Mesenchymal stem cell (in vitro differentiated cells and primary cell): ENCODE measurements at regions not wholly inside any gene's neighbourhood (a gene's known extent, or its start where the extent isn't known, plus 50 kb on each side); places are given as distances from the start of the nearest gene placed in this dataset.

Source experiments
- DNase-seq: peaks from one replicate; pipeline ENCODE4 v3.0.0-alpha.2; 2013
- H2AFZ ChIP-seq: one replicate; pipeline ENCODE4 v1.6.1; 2013; ENCODE audit warnings: low read depth, mild to moderate bottlenecking, control low read depth, inconsistent platforms, low read length, moderate library complexity
- H2AK5ac ChIP-seq: 2 replicates; pipeline ENCODE4 v1.6.1; 2013; ENCODE audit warnings: low read length, moderate library complexity, mild to moderate bottlenecking, inconsistent platforms; ENCODE audit not compliant: severe bottlenecking
- H2BK120ac ChIP-seq: one replicate; pipeline ENCODE4 v1.6.1; 2013; ENCODE audit warnings: low read depth, mild to moderate bottlenecking, inconsistent platforms, low read length, moderate library complexity
- H2BK12ac ChIP-seq, 2 experiments: one replicate each; pipeline ENCODE4 v1.6.1; 2013; ENCODE audit warnings: inconsistent platforms in 2 of 2, low read length in 2 of 2, mild to moderate bottlenecking in 2 of 2, moderate library complexity in 2 of 2, control low read depth in 1 of 2
- H2BK15ac ChIP-seq: one replicate; pipeline ENCODE4 v1.6.1; 2013; ENCODE audit warnings: mild to moderate bottlenecking, low read depth, inconsistent platforms; ENCODE audit not compliant: poor library complexity, severe bottlenecking
- H2BK5ac ChIP-seq: 2 replicates; pipeline ENCODE4 v1.6.1; 2013; ENCODE audit warnings: low read depth, mild to moderate bottlenecking, low read length, control low read depth, inconsistent platforms; ENCODE audit not compliant: poor library complexity, severe bottlenecking
- H3K14ac ChIP-seq, 2 experiments: one replicate each; pipeline ENCODE4 v1.6.1; 2013; ENCODE audit warnings: inconsistent platforms in 2 of 2, low read length in 2 of 2, control low read depth in 1 of 2, mild to moderate bottlenecking in 1 of 2, moderate library complexity in 1 of 2
- H3K18ac ChIP-seq, 2 experiments: one replicate each; pipeline ENCODE4 v1.6.1; 2013; ENCODE audit warnings: inconsistent platforms in 2 of 2, low read length in 2 of 2, control low read depth in 1 of 2, low read depth in 1 of 2, mild to moderate bottlenecking in 1 of 2
- H3K23ac ChIP-seq, 2 experiments: one replicate each; pipeline ENCODE4 v1.6.1; 2013; ENCODE audit warnings: inconsistent platforms in 2 of 2, low read length in 2 of 2, mild to moderate bottlenecking in 2 of 2, moderate library complexity in 2 of 2, control low read depth in 1 of 2
- H3K27ac ChIP-seq: 2 replicates; pipeline ENCODE4 v1.5.1; 2013; ENCODE audit warnings: mild to moderate bottlenecking, moderate library complexity, low read length, control low read depth, inconsistent platforms; ENCODE audit not compliant: poor library complexity, severe bottlenecking
- H3K27me3 ChIP-seq, 2 experiments: 2 replicates each; pipeline versions ENCODE4 v1.6.1 to v1.7.0; 2013; ENCODE audit warnings: low read length in 2 of 2, mild to moderate bottlenecking in 2 of 2, moderate library complexity in 2 of 2, control low read depth in 1 of 2, inconsistent platforms in 1 of 2; ENCODE audit not compliant: control insufficient read depth in 1 of 2, insufficient read depth in 1 of 2
- H3K36me3 ChIP-seq, 2 experiments: 2 replicates each; pipeline versions ENCODE4 v1.6.1 to v1.7.0; 2013; ENCODE audit warnings: low read length in 2 of 2, control low read depth in 1 of 2, inconsistent platforms in 1 of 2, low read depth in 1 of 2, mild to moderate bottlenecking in 1 of 2; ENCODE audit not compliant: insufficient read depth in 2 of 2, control insufficient read depth in 1 of 2
- H3K4ac ChIP-seq, 2 experiments: one replicate each; pipeline ENCODE4 v1.6.1; 2013; ENCODE audit warnings: inconsistent platforms in 2 of 2, low read length in 2 of 2, mild to moderate bottlenecking in 2 of 2, moderate library complexity in 2 of 2, control low read depth in 1 of 2, low read depth in 1 of 2
- H3K4me1 ChIP-seq: 2 replicates; pipeline ENCODE4 v1.6.1; 2013; ENCODE audit warnings: low read depth, low read length, control low read depth; ENCODE audit not compliant: control insufficient read depth, insufficient read depth
- H3K4me2 ChIP-seq: 2 replicates; pipeline ENCODE4 v1.6.1; 2013; ENCODE audit warnings: low read length, mild to moderate bottlenecking, inconsistent platforms; ENCODE audit not compliant: poor library complexity, severe bottlenecking
- H3K4me3 ChIP-seq, 2 experiments: 2 replicates each; pipeline versions ENCODE4 v1.5.1 to v1.7.0; 2013; ENCODE audit warnings: low read length in 2 of 2, mild to moderate bottlenecking in 2 of 2, control low read depth in 1 of 2, low read depth in 1 of 2; ENCODE audit not compliant: insufficient read depth in 1 of 2
- H3K79me1 ChIP-seq: replicated peaks from 2 replicates; pipeline ENCODE4 v1.6.1; 2013; ENCODE audit warnings: mild to moderate bottlenecking, control low read depth, low read length, inconsistent platforms; ENCODE audit not compliant: poor library complexity, severe bottlenecking
- H3K9ac ChIP-seq: 2 replicates; pipeline ENCODE4 v1.7.0; 2013; ENCODE audit warnings: mild to moderate bottlenecking, low read length, moderate library complexity
- H3K9me3 ChIP-seq: 2 replicates; pipeline ENCODE4 v1.7.0; 2013; ENCODE audit warnings: mild to moderate bottlenecking, low read length; ENCODE audit not compliant: control insufficient read depth
- H4K8ac ChIP-seq: one replicate; pipeline ENCODE4 v1.6.1; 2013; ENCODE audit warnings: inconsistent platforms, mild to moderate bottlenecking, low read length, moderate library complexity
- H4K91ac ChIP-seq: one replicate; pipeline ENCODE4 v1.6.1; 2013; ENCODE audit warnings: mild to moderate bottlenecking, low read length, inconsistent platforms
- WGBS: methylation state at CpG from one replicate; pipeline ENCODE4 v1.1.7; 2013; ENCODE audit warnings: mixed read lengths; 5-methylcytosine and 5-hydroxymethylcytosine counted together

DNA sequence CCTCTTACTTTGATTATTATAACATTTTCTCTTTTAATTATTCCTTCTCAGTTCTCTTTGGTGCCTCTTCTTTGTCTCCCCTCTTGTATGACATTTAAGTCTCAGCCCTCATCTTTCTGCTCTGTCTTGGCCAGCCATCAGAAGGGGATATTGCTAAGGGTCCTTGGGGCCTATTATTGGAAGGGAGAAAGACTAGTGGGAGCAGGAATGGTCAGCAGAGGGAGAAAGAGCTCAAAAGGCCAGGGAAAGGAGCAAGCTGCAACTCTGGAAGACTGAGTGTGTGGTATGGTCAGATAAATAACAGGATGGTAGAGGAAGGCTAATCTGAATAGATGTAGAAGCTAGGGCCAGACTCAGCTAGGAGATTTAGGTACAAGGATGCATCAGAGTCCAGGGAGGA, 336.9 kb downstream of the TDRD3 start:
- Histone ChIP-seq H3K79me1 (no peaks in the 10 kb centered on the region), H3K27me3 (no peaks in the 10 kb centered on the region), H3K9me3 (peaks cover 5% of the 10 kb centered on the region), H4K8ac (no peak overlapping the region), H2BK120ac (no peak overlapping the region), H2BK15ac (no peak overlapping the region), H3K14ac (no peak overlapping the region), H3K36me3 (no peaks in the 10 kb centered on the region), H4K91ac (no peak overlapping the region), H3K9ac (no peak overlapping the region), H2BK5ac (no peak overlapping the region), H3K4me3 (no peak overlapping the region), H2BK12ac (no peak overlapping the region), H2AFZ (no peak overlapping the region), H3K4ac (no peak overlapping the region), H3K23ac (no peak overlapping the region), H3K4me2 (no peak overlapping the region), H3K4me1 (no peaks in the 10 kb centered on the region), H3K27ac (no peak overlapping the region), H3K18ac (no peak overlapping the region), H2AK5ac (no peak overlapping the region)
- DNase-seq, result no peak

- Histone ChIP-seq H3K27me3 (no peaks in the 10 kb centered on the region), H3K23ac (no peak overlapping the region), H3K9ac (no peak overlapping the region), H3K9me3 (no peaks in the 10 kb centered on the region), H4K91ac (no peak overlapping the region), H2BK12ac (no peak overlapping the region), H3K4ac (no peak overlapping the region), H3K4me1 (no peaks in the 10 kb centered on the region), H3K27ac (no peak overlapping the region), H3K79me1 (no peaks in the 10 kb centered on the region), H2AFZ (no peak overlapping the region), H2BK15ac (no peak overlapping the region), H3K4me2 (no peak overlapping the region), H2BK120ac (no peak overlapping the region), H4K8ac (no peak overlapping the region), H3K18ac (no peak overlapping the region), H3K36me3 (no peaks in the 10 kb centered on the region), H2AK5ac (no peak overlapping the region), H3K14ac (no peak overlapping the region), H2BK5ac (no peak overlapping the region), H3K4me3 (no peak overlapping the region)
- no peak for DNase-seq
- WGBS, result no CpG with 5 or more reads among the region's 2 CpGs
Measured at GRCh38 chr13:60727140-60727539, 330.1 kb downstream of the TDRD3 start.

- no peak overlapping the region for H3K23ac ChIP-seq
- H3K9me3 ChIP-seq, result no peaks in the 10 kb centered on the region
- no peak overlapping the region for H3K18ac ChIP-seq
- WGBS, result 100% methylated on average over 1 of the region's 3 CpGs
- H2BK120ac ChIP-seq, result no peak overlapping the region
- no peak overlapping the region for H3K9ac ChIP-seq
- no peak overlapping the region for H2BK5ac ChIP-seq
- no peak overlapping the region for H4K91ac ChIP-seq
- H3K14ac ChIP-seq, result no peak overlapping the region
- no peak overlapping the region for H4K8ac ChIP-seq
- no peak overlapping the region for H2BK12ac ChIP-seq
- H3K27ac ChIP-seq, result no peak overlapping the region
- no peaks in the 10 kb centered on the region for H3K79me1 ChIP-seq
- H3K4ac ChIP-seq, result no peak overlapping the region
- no peaks in the 10 kb centered on the region for H3K4me1 ChIP-seq
- no peak overlapping the region for H3K4me2 ChIP-seq
- H3K27me3 ChIP-seq, result no peaks in the 10 kb centered on the region
- no peak for DNase-seq
- H3K36me3 ChIP-seq, result no peaks in the 10 kb centered on the region
- H2BK15ac ChIP-seq, result no peak overlapping the region
- H2AK5ac ChIP-seq, result no peak overlapping the region
- no peak overlapping the region for H3K4me3 ChIP-seq
- H2AFZ ChIP-seq, result no peak overlapping the region
Measured at GRCh38 chr13:60721063-60721462, 324.0 kb downstream of the TDRD3 start.

DNA sequence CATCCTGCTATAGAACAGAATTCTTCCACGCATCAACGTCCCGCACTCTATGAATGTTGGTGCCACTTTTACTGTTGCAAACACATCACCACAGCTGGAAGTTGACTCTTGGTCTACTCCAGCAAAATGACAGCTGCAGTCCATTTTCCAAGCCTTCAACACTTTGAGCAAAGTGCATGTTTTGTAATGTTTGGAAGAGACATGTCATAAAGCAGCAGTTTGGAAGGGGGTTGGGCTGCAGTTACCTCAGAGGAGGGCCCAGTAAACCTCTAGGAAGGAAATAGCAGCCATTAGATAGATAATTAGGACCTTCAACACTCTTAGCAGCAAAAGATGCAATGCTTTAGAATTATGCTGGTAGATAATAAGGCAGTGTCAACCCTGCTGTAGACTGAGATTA, 323.6 kb downstream of the TDRD3 start:
- Histone ChIP-seq H3K9me3 (no peaks in the 10 kb centered on the region), H3K23ac (no peak overlapping the region), H3K4me2 (no peak overlapping the region), H2AFZ (no peak overlapping the region), H3K27me3 (no peaks in the 10 kb centered on the region), H3K9ac (no peak overlapping the region), H2BK120ac (no peak overlapping the region), H3K79me1 (no peaks in the 10 kb centered on the region), H4K8ac (no peak overlapping the region), H3K27ac (no peak overlapping the region), H2AK5ac (no peak overlapping the region), H3K4me1 (no peaks in the 10 kb centered on the region), H2BK12ac (no peak overlapping the region), H4K91ac (no peak overlapping the region), H2BK5ac (no peak overlapping the region), H3K4ac (no peak overlapping the region), H3K14ac (no peak overlapping the region), H3K18ac (no peak overlapping the region), H3K4me3 (no peak overlapping the region), H2BK15ac (no peak overlapping the region), H3K36me3 (no peaks in the 10 kb centered on the region)
- DNase-seq, result no peak
- 76% methylated on average over 3 of the region's 3 CpGs for WGBS
